ENCODE measurements at regions not wholly inside any gene's neighbourhood (a gene's known extent, or its start where the extent isn't known, plus 50 kb on each side); places are given as distances from the start of the nearest gene placed in this dataset.

DNA sequence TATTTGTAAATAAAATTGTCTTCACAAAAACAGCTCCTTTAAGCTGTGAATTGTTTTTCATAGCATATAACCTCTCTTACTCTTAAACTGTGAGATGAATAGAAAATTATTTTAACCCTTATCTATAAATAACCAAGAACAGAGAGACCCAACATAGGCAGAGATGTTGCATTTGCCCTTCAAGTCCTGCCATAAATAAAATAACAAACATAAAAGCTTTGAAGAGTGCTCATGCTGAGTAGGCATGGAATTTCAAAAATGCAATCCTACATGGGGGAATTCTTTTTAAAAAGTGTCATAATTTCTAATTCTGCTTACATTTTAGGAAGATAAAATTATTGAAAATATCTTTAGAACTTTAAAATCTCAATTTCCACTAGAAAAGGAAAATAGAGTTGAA, 124.1 kb upstream of the FERD3L start:
- H3K4ac ChIP-seq (ENCODE audit: low read depth, low read length) = no peak overlapping the region
- H3K4me1 ChIP-seq (ENCODE audit: insufficient read depth, low read length) = no peaks in the 10 kb centered on the region
- H3K27me3 ChIP-seq (ENCODE audit: insufficient read depth, low read length) = no peaks in the 10 kb centered on the region
- no peak overlapping the region for H3K4me3 Mint-ChIP-seq
- H4K20me1 ChIP-seq (ENCODE audit: control insufficient read depth, insufficient read depth, insufficient read length) = no peaks in the 10 kb centered on the region
- no peak overlapping the region for H2AFZ ChIP-seq (ENCODE audit: low read length)
- H3K9me3 ChIP-seq (ENCODE audit: control insufficient read depth, low read depth, low read length) = no peaks in the 10 kb centered on the region
- H4K8ac ChIP-seq (replicated peaks; ENCODE audit: insufficient read length, low read depth, low read length) = no peak overlapping the region
- peaks cover 0 to 2% of the 10 kb centered on the region in 2 experiments; a peak in 1 of 5 replicates for H3K9me3 Mint-ChIP-seq
- no peaks in the 10 kb centered on the region for H3K79me1 ChIP-seq (ENCODE audit: insufficient read depth, low read depth, low read length, poor library complexity, severe bottlenecking)
- no peak overlapping the region for H3K18ac ChIP-seq (ENCODE audit: insufficient read length, low read depth, low read length)
- no peak overlapping the region for H2BK12ac ChIP-seq (ENCODE audit: insufficient read length, low read depth, low read length)
- H2AK5ac ChIP-seq (ENCODE audit: insufficient read length, low read length) = no peak overlapping the region
- TF ChIP-seq, protein P1, sequence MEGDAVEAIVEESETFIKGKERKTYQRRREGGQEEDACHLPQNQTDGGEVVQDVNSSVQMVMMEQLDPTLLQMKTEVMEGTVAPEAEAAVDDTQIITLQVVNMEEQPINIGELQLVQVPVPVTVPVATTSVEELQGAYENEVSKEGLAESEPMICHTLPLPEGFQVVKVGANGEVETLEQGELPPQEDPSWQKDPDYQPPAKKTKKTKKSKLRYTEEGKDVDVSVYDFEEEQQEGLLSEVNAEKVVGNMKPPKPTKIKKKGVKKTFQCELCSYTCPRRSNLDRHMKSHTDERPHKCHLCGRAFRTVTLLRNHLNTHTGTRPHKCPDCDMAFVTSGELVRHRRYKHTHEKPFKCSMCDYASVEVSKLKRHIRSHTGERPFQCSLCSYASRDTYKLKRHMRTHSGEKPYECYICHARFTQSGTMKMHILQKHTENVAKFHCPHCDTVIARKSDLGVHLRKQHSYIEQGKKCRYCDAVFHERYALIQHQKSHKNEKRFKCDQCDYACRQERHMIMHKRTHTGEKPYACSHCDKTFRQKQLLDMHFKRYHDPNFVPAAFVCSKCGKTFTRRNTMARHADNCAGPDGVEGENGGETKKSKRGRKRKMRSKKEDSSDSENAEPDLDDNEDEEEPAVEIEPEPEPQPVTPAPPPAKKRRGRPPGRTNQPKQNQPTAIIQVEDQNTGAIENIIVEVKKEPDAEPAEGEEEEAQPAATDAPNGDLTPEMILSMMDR (conservative IDR thresholded peaks at IDR 0.05) = no peak
- H2BK20ac ChIP-seq (ENCODE audit: low read depth, low read length, poor library complexity, severe bottlenecking) = no peak overlapping the region
- no peak overlapping the region for H3K4me2 ChIP-seq (ENCODE audit: insufficient read depth, insufficient read length, low read length)
- H3K56ac ChIP-seq (ENCODE audit: insufficient read length, low read depth, low read length) = no peak overlapping the region
- H4K91ac ChIP-seq (ENCODE audit: insufficient read length, low read depth, low read length) = no peak overlapping the region
- no peak overlapping the region for H3K9ac ChIP-seq (ENCODE audit: extremely low read depth, insufficient read length, low read length)
- no peak overlapping the region for H3K14ac ChIP-seq (ENCODE audit: insufficient read depth, low read length)
- H3K23me2 ChIP-seq (ENCODE audit: insufficient read length, low read depth, low read length, poor library complexity, severe bottlenecking) = no peaks in the 10 kb centered on the region
- no peaks in the 10 kb centered on the region for H3K79me2 ChIP-seq (ENCODE audit: insufficient read depth, low read length)
- H3T11ph ChIP-seq (ENCODE audit: low read length) = no peak overlapping the region
- no peak overlapping the region for H3K27ac Mint-ChIP-seq
- no peak overlapping the region for H3K27ac ChIP-seq (ENCODE audit: insufficient read length, low read depth, low read length)
- no peaks in the 10 kb centered on the region for H3K27me3 Mint-ChIP-seq (ENCODE audit: low read depth)
- H3K23ac ChIP-seq (ENCODE audit: insufficient read length, low read depth, low read length) = no peak overlapping the region
- no peak overlapping the region for H2BK120ac ChIP-seq (ENCODE audit: low read depth, low read length, poor library complexity, severe bottlenecking)
- H2BK5ac ChIP-seq (ENCODE audit: insufficient read length, low read length) = no peak overlapping the region
- H3K36me3 Mint-ChIP-seq (ENCODE audit: insufficient read depth in 1 of 3, low read depth in 3 of 3) = no peaks in the 10 kb centered on the region; a peak in 2 of 7 replicates
- no peak overlapping the region for H2BK15ac ChIP-seq (ENCODE audit: low read depth, low read length)
- no peak for DNase-seq
- H3K4me1 Mint-ChIP-seq = 0 out of 4 replicates have a peak, but pooled peaks cover 0 to 3% of the 10 kb centered on the region in 2 experiments
- no peak overlapping the region for H4K5ac ChIP-seq (ENCODE audit: insufficient read length, low read depth, low read length)
